Loucy (cell line): ENCODE measurements at regions not wholly inside any gene's neighbourhood (a gene's known extent, or its start where the extent isn't known, plus 50 kb on each side); places are given as distances from the start of the nearest gene placed in this dataset.

Experiments used
- H2AFZ ChIP-seq: fragments of 200-600 bp; sonication (generic); 2 replicates; pipeline ENCODE4 v1.6.0; 2016; ENCODE audit warnings: antibody characterized with exemption, mild to moderate bottlenecking, low read length, moderate library complexity
- H3F3A ChIP-seq: fragments of 200-600 bp; 2 replicates; pipeline ENCODE4 v1.6.0; 2016; ENCODE audit warnings: antibody characterized with exemption, low read depth, mild to moderate bottlenecking
- H3K27me3 ChIP-seq: fragments of 200-600 bp; sonication (generic); 2 replicates; pipeline ENCODE4 v1.6.1; 2014; ENCODE audit warnings: low read length, mild to moderate bottlenecking; ENCODE audit not compliant: insufficient read depth, poor library complexity, severe bottlenecking
- H3K36me3 ChIP-seq: fragments of 200-600 bp; sonication (generic); 2 replicates; pipeline ENCODE4 v1.6.1; 2016; ENCODE audit warnings: low read length; ENCODE audit not compliant: insufficient read depth
- H3K4me1 ChIP-seq: fragments of 200-600 bp; sonication (generic); 2 replicates; pipeline ENCODE4 v1.5.1; 2014; ENCODE audit warnings: low read length, mild to moderate bottlenecking; ENCODE audit not compliant: insufficient read depth, poor library complexity, severe bottlenecking
- H3K4me2 ChIP-seq: fragments of 200-600 bp; sonication (generic); 2 replicates; pipeline ENCODE4 v1.6.0; 2014; ENCODE audit warnings: antibody characterized with exemption, low read length, low read depth, mild to moderate bottlenecking; ENCODE audit not compliant: poor library complexity, severe bottlenecking
- H3K4me3 ChIP-seq: fragments of 200-600 bp; sonication (generic); 2 replicates; pipeline ENCODE4 v1.5.1; 2014; ENCODE audit warnings: low read length, mild to moderate bottlenecking, mixed read lengths; ENCODE audit not compliant: poor library complexity, severe bottlenecking
- H3K79me2 ChIP-seq: fragments of 200-600 bp; sonication (generic); 2 replicates; pipeline ENCODE4 v1.6.1; 2014; ENCODE audit warnings: low read length; ENCODE audit not compliant: insufficient read depth
- H3K9ac ChIP-seq: fragments of 200-600 bp; sonication (generic); 2 replicates; pipeline ENCODE4 v1.6.0; 2014; ENCODE audit warnings: mild to moderate bottlenecking, low read depth, low read length, moderate library complexity; ENCODE audit not compliant: poor library complexity, severe bottlenecking
- H3K9me2 ChIP-seq: fragments of 200-600 bp; sonication (generic); replicated peaks from 2 replicates; pipeline ENCODE4 v1.6.1; 2016; ENCODE audit warnings: low read depth, low read length, mixed read lengths
- H3K9me3 ChIP-seq: fragments of 200-600 bp; sonication (generic); 2 replicates; pipeline ENCODE4 v1.6.1; 2014; ENCODE audit warnings: mild to moderate bottlenecking, antibody characterized with exemption, low read length, low read depth; ENCODE audit not compliant: insufficient read depth
- H4K20me1 ChIP-seq: fragments of 200-600 bp; sonication (generic); 2 replicates; pipeline ENCODE4 v1.6.0; 2014; ENCODE audit warnings: antibody characterized with exemption, low read length, mild to moderate bottlenecking; ENCODE audit not compliant: insufficient read depth, poor library complexity, severe bottlenecking
- CTCF ChIP-seq: fragments of 200-600 bp; sonication (generic); conservative IDR thresholded peaks from 2 replicates; pipeline ENCODE4 v1.5.1; 2014; ENCODE audit warnings: mild to moderate bottlenecking, antibody characterized with exemption, low read length
- EZH2phosphoT487 ChIP-seq: fragments of 200-600 bp; IDR thresholded peaks from 2 replicates; pipeline ENCODE4 v1.6.1; 2018; ENCODE audit warnings: antibody characterized with exemption, mild to moderate bottlenecking, moderate library complexity, borderline replicate concordance

DNA sequence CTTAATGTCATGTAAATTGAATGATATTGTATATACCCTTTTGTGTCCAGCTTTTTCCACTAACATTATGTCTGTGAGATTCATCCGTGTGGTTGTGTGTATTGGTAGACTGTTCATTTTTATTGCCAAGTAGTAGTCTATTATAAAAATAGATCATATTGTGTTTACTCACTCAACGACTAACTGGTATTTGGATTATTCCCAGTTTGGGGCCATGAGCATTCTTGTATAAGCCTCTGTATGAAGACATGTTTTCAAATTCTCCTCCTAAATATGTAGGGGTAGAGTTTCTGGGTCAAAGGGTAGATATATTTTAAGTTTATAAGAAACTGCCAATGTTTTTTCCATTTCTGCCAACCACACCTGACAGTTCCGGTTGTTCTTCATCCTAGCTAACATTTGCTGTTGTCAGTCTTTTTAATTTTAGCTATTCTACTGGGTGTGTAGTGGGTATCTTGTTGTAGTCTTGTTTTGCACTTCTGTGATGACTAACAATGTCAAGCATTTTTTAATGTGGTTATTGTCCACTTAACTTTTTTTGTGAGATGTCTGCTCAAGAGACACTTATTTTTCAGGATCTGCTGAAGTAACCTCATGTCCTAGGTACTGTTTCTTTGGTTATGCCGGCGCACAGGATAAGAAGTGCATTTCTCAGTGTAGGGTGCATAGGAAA, 93.2 kb downstream of the DACT1 start:
- H3K9me2 ChIP-seq, result no peaks in the 10 kb centered on the region
- H3K4me1 ChIP-seq, result no peaks in the 10 kb centered on the region
- no peaks in the 10 kb centered on the region for H3K27me3 ChIP-seq
- no peaks in the 10 kb centered on the region for H4K20me1 ChIP-seq
- H3K9me3 ChIP-seq, result no peaks in the 10 kb centered on the region
- no peaks in the 10 kb centered on the region for H3K79me2 ChIP-seq
- no peak overlapping the region for H3K9ac ChIP-seq
- no peak overlapping the region for H3K4me2 ChIP-seq
- no peaks in the 10 kb centered on the region for H3F3A ChIP-seq
- no peak for TF ChIP-seq CTCF
- TF ChIP-seq EZH2phosphoT487, result no peak
- H2AFZ ChIP-seq, result no peak overlapping the region
- H3K4me3 ChIP-seq, result no peak overlapping the region
- H3K36me3 ChIP-seq, result no peaks in the 10 kb centered on the region

DNA sequence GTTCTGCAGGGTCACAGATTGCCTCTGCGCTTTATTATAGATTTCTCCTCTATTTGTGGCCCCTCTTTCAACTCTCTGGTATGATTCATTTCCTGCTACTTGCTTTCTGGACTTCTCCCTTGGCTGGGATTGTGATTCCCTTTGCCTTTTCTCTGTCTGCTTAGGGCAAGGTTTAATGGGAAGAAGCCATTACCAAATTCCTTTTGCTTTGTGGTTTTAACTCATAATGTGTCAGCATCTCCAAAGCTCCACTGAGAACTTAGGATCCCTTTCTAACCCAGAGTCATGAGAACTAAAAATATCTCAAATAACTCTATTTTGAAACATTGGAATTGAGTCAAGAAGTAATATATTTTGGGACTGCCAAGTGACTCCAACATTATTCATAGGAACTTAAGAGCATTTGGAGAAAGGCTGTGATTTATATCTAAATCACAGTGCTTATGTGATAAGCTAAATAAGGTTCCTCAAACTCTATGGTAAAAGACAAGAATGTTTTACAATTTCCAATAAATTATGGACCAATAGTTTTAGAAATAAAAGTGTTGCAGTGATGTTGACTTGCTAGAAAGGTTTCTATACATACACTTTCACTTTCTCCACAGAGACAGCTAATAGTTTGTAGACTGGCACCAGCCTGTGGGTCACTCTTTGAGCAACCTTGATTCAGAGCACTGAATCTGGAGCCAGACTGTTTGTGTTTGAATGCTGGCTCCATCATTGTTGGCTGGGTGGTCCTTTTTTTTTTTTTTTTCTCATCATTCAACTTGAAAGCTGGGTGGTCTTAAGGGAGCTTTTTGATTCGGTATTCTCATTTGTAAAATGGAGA, 93.9 kb downstream of the DACT1 start:
- no peak overlapping the region for H3K4me2 ChIP-seq
- no peaks in the 10 kb centered on the region for H3K36me3 ChIP-seq
- no peak overlapping the region for H3K9ac ChIP-seq
- no peaks in the 10 kb centered on the region for H3K9me2 ChIP-seq
- TF ChIP-seq CTCF (no peak), EZH2phosphoT487 (no peak)
- no peaks in the 10 kb centered on the region for H4K20me1 ChIP-seq
- no peaks in the 10 kb centered on the region for H3K4me1 ChIP-seq
- H3K4me3 ChIP-seq, result no peak overlapping the region
- no peaks in the 10 kb centered on the region for H3K27me3 ChIP-seq
- no peaks in the 10 kb centered on the region for H3K9me3 ChIP-seq
- no peak overlapping the region for H2AFZ ChIP-seq
- no peaks in the 10 kb centered on the region for H3K79me2 ChIP-seq
- no peaks in the 10 kb centered on the region for H3F3A ChIP-seq

DNA sequence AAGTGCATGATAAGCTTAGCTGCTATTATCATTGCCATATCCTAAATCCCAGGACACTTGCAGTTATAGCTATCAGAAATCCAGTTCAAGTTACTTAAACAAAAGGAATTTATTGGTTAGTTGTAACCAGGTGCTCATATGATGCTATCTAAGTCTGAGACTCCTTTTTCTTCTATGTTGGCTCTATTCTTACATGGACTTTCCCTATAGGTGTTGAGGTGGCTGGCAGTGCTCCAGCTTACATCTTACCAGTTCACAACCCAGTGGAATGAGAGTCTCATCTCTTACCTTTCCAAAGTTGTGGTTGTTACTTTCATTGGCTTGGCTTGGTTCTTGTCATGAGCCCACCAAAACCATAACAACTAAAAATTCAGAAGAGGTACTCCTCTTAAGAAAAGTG, 94.6 kb downstream of the DACT1 start:
- Histone ChIP-seq H4K20me1 (no peaks in the 10 kb centered on the region), H3K27me3 (no peaks in the 10 kb centered on the region), H2AFZ (no peak overlapping the region), H3K4me2 (no peak overlapping the region), H3K4me3 (no peak overlapping the region), H3K9me3 (no peaks in the 10 kb centered on the region), H3K79me2 (no peaks in the 10 kb centered on the region), H3K36me3 (no peaks in the 10 kb centered on the region), H3K9me2 (no peaks in the 10 kb centered on the region), H3F3A (no peaks in the 10 kb centered on the region), H3K4me1 (no peaks in the 10 kb centered on the region), H3K9ac (no peak overlapping the region)
- no peak for TF ChIP-seq EZH2phosphoT487
- TF ChIP-seq CTCF, result no peak
